Keratinocyte (primary cell): ENCODE measurements at regions not wholly inside any gene's neighbourhood (a gene's known extent, or its start where the extent isn't known, plus 50 kb on each side); places are given as distances from the start of the nearest gene placed in this dataset.

ENCODE experiments used
- DNase-seq: peaks from one replicate; pipeline ENCODE4 v3.0.0-alpha.2; 2011; ENCODE audit warnings: low read depth, missing footprints, low spot score
- FAIRE-seq: peaks from 2 replicates; lab custom pipeline; 2011; peaks lifted over from hg19 to GRCh38; lab: Jason Lieb, UNC
- H2AFZ ChIP-seq: 2 replicates; pipeline ENCODE4 v1.6.0; 2012; ENCODE audit warnings: low read length, control low read depth, inconsistent platforms; ENCODE audit not compliant: control insufficient read depth
- H3K27ac ChIP-seq: 2 replicates; pipeline ENCODE4 v1.5.1; 2011; ENCODE audit warnings: low read length; ENCODE audit not compliant: control insufficient read depth, insufficient read depth
- H3K27me3 ChIP-seq: 3 replicates; pipeline ENCODE4 v1.6.0; 2011; ENCODE audit warnings: low read length; ENCODE audit not compliant: control insufficient read depth, insufficient read depth; ENCODE audit errors: extremely low read depth
- H3K36me3 ChIP-seq, 2 experiments: 2 replicates in 1 of 2; 3 replicates in 1 of 2; pipeline ENCODE4 v1.5.1; 2011; ENCODE audit warnings: low read length in 2 of 2, mild to moderate bottlenecking in 1 of 2; ENCODE audit not compliant: control insufficient read depth in 2 of 2, insufficient read depth in 2 of 2; ENCODE audit errors: extremely low read depth in 1 of 2
- H3K4me1 ChIP-seq: 3 replicates; pipeline ENCODE4 v1.5.1; 2011; ENCODE audit warnings: low read length; ENCODE audit not compliant: control insufficient read depth, insufficient read depth; ENCODE audit errors: extremely low read depth
- H3K4me2 ChIP-seq: 3 replicates; pipeline ENCODE4 v1.6.0; 2011; ENCODE audit warnings: low read depth, low read length; ENCODE audit not compliant: control insufficient read depth, insufficient read depth; ENCODE audit errors: extremely low read depth
- H3K4me3 ChIP-seq, 3 experiments: fragments of 200-600 bp in 1 of 3; sonication (generic) in 1 of 3; 2 replicates in 2 of 3; 3 replicates in 1 of 3; pipeline ENCODE4 v1.5.1; 2011 to 2016; ENCODE audit warnings: low read length in 3 of 3, mild to moderate bottlenecking in 3 of 3, control low read depth in 2 of 3, inconsistent platforms in 1 of 3, low read depth in 1 of 3, mixed read lengths in 1 of 3, mixed run types in 1 of 3, moderate library complexity in 1 of 3; ENCODE audit not compliant: control insufficient read depth in 2 of 3, insufficient read depth in 2 of 3; ENCODE audit errors: extremely low read depth in 1 of 3
- H3K79me2 ChIP-seq: 2 replicates; pipeline ENCODE4 v1.6.0; 2012; ENCODE audit warnings: low read length; ENCODE audit not compliant: control insufficient read depth, insufficient read depth
- H3K9ac ChIP-seq: 3 replicates; pipeline ENCODE4 v1.6.0; 2011; ENCODE audit warnings: low read length; ENCODE audit not compliant: control insufficient read depth, insufficient read depth; ENCODE audit errors: extremely low read depth
- H3K9me1 ChIP-seq: 3 replicates; pipeline ENCODE4 v1.6.0; 2011; ENCODE audit warnings: low read length; ENCODE audit not compliant: control insufficient read depth, insufficient read depth; ENCODE audit errors: extremely low read depth
- H3K9me3 ChIP-seq: 2 replicates; pipeline ENCODE4 v1.5.1; 2012; ENCODE audit warnings: low read depth, low read length; ENCODE audit not compliant: control insufficient read depth
- H4K20me1 ChIP-seq: 3 replicates; pipeline ENCODE4 v1.6.0; 2011; ENCODE audit warnings: low read length; ENCODE audit not compliant: control insufficient read depth, insufficient read depth; ENCODE audit errors: extremely low read depth
- CTCF ChIP-seq, 3 experiments: IDR thresholded peaks in 1 of 3; conservative IDR thresholded peaks in 1 of 3; optimal IDR thresholded peaks in 1 of 3; 2 replicates in 2 of 3; 3 replicates in 1 of 3; pipeline versions ENCODE3 to v1.5.1; 2011; ENCODE audit warnings: low read length in 3 of 3, mild to moderate bottlenecking in 3 of 3, moderate library complexity in 2 of 3, control low read depth in 1 of 3, inconsistent platforms in 1 of 3; ENCODE audit not compliant: insufficient read depth in 2 of 3; ENCODE audit errors: extremely low read depth in 1 of 3
- EZH2 ChIP-seq: IDR thresholded peaks from one replicate; pipeline ENCODE4 v1.6.1; 2012; ENCODE audit warnings: inconsistent platforms, mild to moderate bottlenecking, low read length, moderate library complexity
- dilution Hi-C: fragments of 300-500 bp; cut with MboI; formaldehyde crosslinking; loops from one replicate; pipeline ENCODE4 v1.7.0; 2020; ENCODE audit warnings: low sequenced_read_pairs; ENCODE audit not compliant: extremely low pct_ligation_motif_present

DNA sequence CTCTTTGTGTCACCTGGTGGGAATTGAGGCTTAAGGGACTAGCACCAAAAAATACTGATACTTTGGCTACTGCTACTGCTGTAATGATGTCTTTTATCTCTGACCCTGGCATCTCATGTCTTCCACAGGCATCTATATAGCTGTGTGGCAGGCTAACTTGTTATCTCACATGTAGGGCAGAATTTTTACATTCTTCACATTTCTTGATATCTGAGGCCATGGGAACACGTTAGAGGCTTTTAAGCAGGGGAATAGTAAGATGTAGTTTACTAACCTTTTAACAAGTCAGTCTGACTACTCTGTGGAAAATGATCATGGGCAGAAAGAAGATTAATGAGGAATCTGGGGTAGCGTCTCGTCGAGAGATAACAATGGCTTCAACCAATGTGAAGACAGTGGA, 498.4 kb downstream of the PCNX1 start:
- Histone ChIP-seq H3K27ac (no peak overlapping the region), H4K20me1 (no peaks in the 10 kb centered on the region), H3K27me3 (no peaks in the 10 kb centered on the region), H3K79me2 (peaks cover 15% of the 10 kb centered on the region), H2AFZ (no peak overlapping the region), H3K4me2 (no peak overlapping the region), H3K4me1 (peaks cover 13% of the 10 kb centered on the region), H3K9ac (no peak overlapping the region), H3K9me1 (no peaks in the 10 kb centered on the region), H3K9me3 (no peaks in the 10 kb centered on the region), H3K4me3 (no peak overlapping the region), H3K36me3 (peaks cover 0 to 3% of the 10 kb centered on the region in 2 experiments)
- DNase-seq, result no peak
- no peak for TF ChIP-seq CTCF (optimal IDR thresholded peaks at IDR 0.05 in 1 of 3, IDR thresholded peaks at IDR 0.05 in 1 of 3, conservative IDR thresholded peaks at IDR 0.05 in 1 of 3; ENCODE audit: extremely low read depth in 1 of 3, insufficient read depth in 2 of 3, low read length in 3 of 3)
- TF ChIP-seq EZH2, result no peak
- dilution Hi-C loops, result no loop called here
- no peak for FAIRE-seq

DNA sequence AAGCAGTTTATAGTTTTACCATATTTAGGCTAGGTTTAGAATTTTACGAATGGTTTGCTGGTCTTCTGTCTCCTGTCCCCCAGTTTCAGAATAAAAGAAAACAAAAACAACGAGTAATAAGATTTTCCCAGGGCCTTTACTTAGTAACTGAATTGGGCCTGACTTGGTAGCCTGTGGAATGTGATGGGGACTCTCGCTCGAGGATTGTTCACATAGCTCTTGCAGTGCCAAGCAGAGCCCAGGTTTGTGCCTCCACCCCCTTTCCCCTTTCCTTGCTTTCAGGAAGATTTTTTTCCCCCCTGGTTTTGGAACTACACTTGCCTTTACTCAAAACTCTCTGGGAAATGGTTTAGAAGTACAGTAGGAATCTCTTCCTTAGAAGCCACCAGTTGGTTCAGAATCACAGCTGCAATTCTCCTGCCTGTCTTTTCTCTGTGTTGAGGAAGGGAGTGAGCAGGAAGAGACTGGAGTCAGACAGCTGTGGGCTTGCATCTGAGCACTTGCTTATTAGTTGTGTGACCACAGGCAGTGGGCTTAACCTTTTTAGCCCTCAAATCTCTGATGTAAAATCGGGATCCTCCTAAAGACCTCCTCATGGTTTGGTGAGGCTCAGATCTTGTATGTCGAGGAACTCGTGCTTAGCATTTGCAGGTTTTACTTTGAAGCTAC, 501.2 kb downstream of the PCNX1 start:
- H3K4me2 ChIP-seq, result no peak overlapping the region
- DNase-seq, result no peak
- no peak overlapping the region for H3K9ac ChIP-seq
- peaks cover 25% of the 10 kb centered on the region for H3K79me2 ChIP-seq
- H4K20me1 ChIP-seq, result no peaks in the 10 kb centered on the region
- H3K36me3 ChIP-seq, result peaks cover 0 to 3% of the 10 kb centered on the region in 2 experiments
- peaks cover 10% of the 10 kb centered on the region for H3K4me1 ChIP-seq
- no peak overlapping the region for H3K27ac ChIP-seq
- H3K27me3 ChIP-seq, result no peaks in the 10 kb centered on the region
- H3K4me3 ChIP-seq, result no peak overlapping the region
- no peak for FAIRE-seq
- TF ChIP-seq EZH2 (no peak), CTCF (optimal IDR thresholded peaks at IDR 0.05 in 1 of 3, IDR thresholded peaks at IDR 0.05 in 1 of 3, conservative IDR thresholded peaks at IDR 0.05 in 1 of 3; ENCODE audit: extremely low read depth in 1 of 3, insufficient read depth in 2 of 3, low read length in 3 of 3) (no peak)
- H3K9me3 ChIP-seq, result no peaks in the 10 kb centered on the region
- dilution Hi-C loops, result no loop called here
- no peak overlapping the region for H2AFZ ChIP-seq
- no peaks in the 10 kb centered on the region for H3K9me1 ChIP-seq
